HG02981 (cell line): ENCODE measurements at regions not wholly inside any gene's neighbourhood (a gene's known extent, or its start where the extent isn't known, plus 50 kb on each side); places are given as distances from the start of the nearest gene placed in this dataset.
A peak's percentile ranks its signal among the peaks of the same experiment; 100 is the strongest.

Experiments
- ATAC-seq: cut with Tn5 transposase; IDR thresholded peaks from one replicate; pipeline ENCODE4 v1.9.1; 2021; ENCODE audit warnings: mild to moderate bottlenecking, moderate library complexity; ENCODE audit not compliant: unreplicated experiment

- ATAC-seq, result no peak
These were observed 451.1 kb downstream of the LTN1 start for GRCh38 chr21:28541371-28542112.

GRCh38 chr21:28540514-28540913 is 452.2 kb downstream of the LTN1 start:
- no peak for ATAC-seq

- no peak for ATAC-seq
These were observed 453.1 kb downstream of the LTN1 start for GRCh38 chr21:28539623-28539988.

GRCh38 chr21:28538987-28539622 is 453.6 kb downstream of the LTN1 start:
- no peak for ATAC-seq

- ATAC-seq, result no peak
These were observed 455.2 kb downstream of the LTN1 start for GRCh38 chr21:28537371-28538079.

- no peak for ATAC-seq
These were observed 460.2 kb downstream of the LTN1 start for GRCh38 chr21:28532446-28532845.

- ATAC-seq, result no peak
These were observed 469.3 kb downstream of the LTN1 start for GRCh38 chr21:28523367-28523766.

- ATAC-seq, result no peak
These were observed 470.5 kb downstream of the LTN1 start for GRCh38 chr21:28522014-28522799.

- no peak for ATAC-seq
These were observed 474.0 kb downstream of the LTN1 start for GRCh38 chr21:28518630-28519029.

GRCh38 chr21:28516991-28517592 is 475.6 kb downstream of the LTN1 start:
- ATAC-seq, result peak; percentile 98

GRCh38 chr21:28516021-28516420 is 476.7 kb downstream of the LTN1 start:
- ATAC-seq, result no peak

- ATAC-seq, result no peak
These were observed 479.2 kb downstream of the LTN1 start for GRCh38 chr21:28513428-28513827.

GRCh38 chr21:28509031-28509430 is 483.6 kb downstream of the LTN1 start:
- ATAC-seq, result no peak

- no peak for ATAC-seq
These were observed 484.6 kb downstream of the LTN1 start for GRCh38 chr21:28508126-28508525.

GRCh38 chr21:28496517-28496916 is 496.2 kb downstream of the LTN1 start:
- no peak for ATAC-seq

- no peak for ATAC-seq
These were observed 500.6 kb downstream of the LTN1 start for GRCh38 chr21:28492127-28492526.

GRCh38 chr21:28489821-28490350 is 502.8 kb downstream of the LTN1 start:
- ATAC-seq, result no peak

GRCh38 chr21:28489162-28489561 is 503.5 kb downstream of the LTN1 start:
- ATAC-seq, result no peak

GRCh38 chr21:28487455-28488070 is 505.1 kb downstream of the LTN1 start:
- no peak for ATAC-seq
